Thoracic aorta (tissue), 2 donors: ENCODE measurements at regions not wholly inside any gene's neighbourhood (a gene's known extent, or its start where the extent isn't known, plus 50 kb on each side); places are given as distances from the start of the nearest gene placed in this dataset.
"Not testable (repeated sequence)": the region's sequence is repeated elsewhere in the genome, so short reads cannot be mapped to it uniquely, and the experiment has no call there.

ENCODE experiments used
- ATAC-seq: fragments of 150-250 bp; one replicate; pipeline ENCODE4 v1.8.0; 2017; ENCODE audit warnings: low read depth; ENCODE audit not compliant: insufficient number of reproducible peaks, low FRiP score
- DNase-seq: peaks from one replicate; pipeline ENCODE4 v3.0.0-alpha.2; 2020; ENCODE audit warnings: low spot score
- H3K27ac ChIP-seq, 2 donors: fragments of 200-600 bp; sonication (generic); 1 replicate in 1 of 2; 2 replicates in 1 of 2; pipeline ENCODE4 v1.5.1; 2016; ENCODE audit warnings: mild to moderate bottlenecking in 2 of 2, moderate library complexity in 2 of 2
- H3K27me3 ChIP-seq: fragments of 200-600 bp; sonication (generic); replicated peaks from 2 replicates; pipeline ENCODE4 v1.6.0; 2016; ENCODE audit warnings: mild to moderate bottlenecking; ENCODE audit not compliant: insufficient read depth
- H3K36me3 ChIP-seq: fragments of 200-600 bp; sonication (generic); one replicate; pipeline ENCODE4 v1.5.1; 2016
- H3K4me1 ChIP-seq, 2 donors: fragments of 200-600 bp; sonication (generic); 1 replicate in 1 of 2; 2 replicates in 1 of 2; pipeline versions ENCODE4 v1.5.1 to v1.6.0; 2016; ENCODE audit warnings: low read depth in 2 of 2, mild to moderate bottlenecking in 1 of 2; ENCODE audit not compliant: control insufficient read depth in 1 of 2
- H3K4me3 ChIP-seq: fragments of 200-600 bp; sonication (generic); 2 replicates; pipeline ENCODE4 v1.5.1; 2016; ENCODE audit warnings: mild to moderate bottlenecking
- H3K9me3 ChIP-seq: fragments of 200-600 bp; sonication (generic); 2 replicates; pipeline ENCODE4 v1.5.1; 2016
- CTCF ChIP-seq: fragments of 200-600 bp; sonication (generic); IDR thresholded peaks from one replicate; pipeline ENCODE4 v1.5.1; 2019; ENCODE audit warnings: antibody characterized with exemption

- no peaks in the 10 kb centered on the region for H3K9me3 ChIP-seq
- H3K4me1 ChIP-seq = no peaks in the 10 kb centered on the region
- no peak overlapping the region for H3K4me3 ChIP-seq
- ATAC-seq (no peak), DNase-seq (no peak)
- H3K36me3 ChIP-seq = no peaks in the 10 kb centered on the region
- TF ChIP-seq CTCF = no peak
- no peak overlapping the region for H3K27ac ChIP-seq
- no peaks in the 10 kb centered on the region for H3K27me3 ChIP-seq
Measured at GRCh38 chr10:120034236-120034635, 141.7 kb downstream of the SEC23IP start.

- DNase-seq = no peak
- H3K4me1 ChIP-seq = no peaks in the 10 kb centered on the region
- H3K36me3 ChIP-seq = no peaks in the 10 kb centered on the region
- H3K27ac ChIP-seq = no peak overlapping the region
- ATAC-seq = no peak
- no peaks in the 10 kb centered on the region for H3K9me3 ChIP-seq
- no peaks in the 10 kb centered on the region for H3K27me3 ChIP-seq
- H3K4me3 ChIP-seq = no peak overlapping the region
- no peak for TF ChIP-seq CTCF
Measured at GRCh38 chr10:120039046-120039445, 146.5 kb downstream of the SEC23IP start.

GRCh38 chr10:120039826-120040225 is 147.3 kb downstream of the SEC23IP start:
- no peak for TF ChIP-seq CTCF
- no peak for DNase-seq
- H3K4me3 ChIP-seq = no peak overlapping the region
- no peaks in the 10 kb centered on the region for H3K36me3 ChIP-seq
- no peaks in the 10 kb centered on the region for H3K27me3 ChIP-seq
- H3K9me3 ChIP-seq = no peaks in the 10 kb centered on the region
- H3K27ac ChIP-seq = no peak overlapping the region
- ATAC-seq = no peak
- no peaks in the 10 kb centered on the region for H3K4me1 ChIP-seq

GRCh38 chr10:120041807-120042559 is 149.5 kb downstream of the SEC23IP start:
- DNase-seq (no peak), ATAC-seq (no peak)
- Histone ChIP-seq H3K27ac (no peak overlapping the region), H3K4me1 (no peaks in the 10 kb centered on the region), H3K27me3 (no peaks in the 10 kb centered on the region), H3K9me3 (no peaks in the 10 kb centered on the region), H3K36me3 (no peaks in the 10 kb centered on the region), H3K4me3 (no peak overlapping the region)
- TF ChIP-seq CTCF = no peak

GRCh38 chr10:120042705-120043104 is 150.2 kb downstream of the SEC23IP start:
- no peak for ATAC-seq
- no peak for DNase-seq
- Histone ChIP-seq H3K4me1 (no peaks in the 10 kb centered on the region), H3K27me3 (no peaks in the 10 kb centered on the region), H3K36me3 (no peaks in the 10 kb centered on the region), H3K9me3 (no peaks in the 10 kb centered on the region), H3K27ac (no peak overlapping the region), H3K4me3 (no peak overlapping the region)
- no peak for TF ChIP-seq CTCF

GRCh38 chr10:120047373-120047772 is 154.8 kb downstream of the SEC23IP start:
- not testable (repeated sequence) for H3K36me3 ChIP-seq, ATAC-seq, H3K9me3 ChIP-seq, H3K4me3 ChIP-seq, H3K27ac ChIP-seq, H3K4me1 ChIP-seq, DNase-seq, H3K27me3 ChIP-seq
